Transverse colon (tissue), 4 donors: ENCODE measurements at regions not wholly inside any gene's neighbourhood (a gene's known extent, or its start where the extent isn't known, plus 50 kb on each side); places are given as distances from the start of the nearest gene placed in this dataset.
"Not testable (repeated sequence)": the region's sequence is repeated elsewhere in the genome, so short reads cannot be mapped to it uniquely, and the experiment has no call there.

ENCODE experiments used
- DNase-seq: peaks from one replicate; pipeline ENCODE4 v3.0.0-alpha.2; 2019
- H3K27ac ChIP-seq, 4 donors: fragments of 200-600 bp; sonication (generic); 2 replicates each; pipeline ENCODE4 v1.5.1; 2016 to 2018; ENCODE audit warnings: inconsistent platforms in 4 of 4
- H3K27me3 ChIP-seq: fragments of 200-600 bp; sonication (generic); 2 replicates; pipeline ENCODE4 v1.5.1; 2017; ENCODE audit warnings: inconsistent platforms
- H3K36me3 ChIP-seq, 4 donors: fragments of 200-600 bp; sonication (generic); 2 replicates each; pipeline ENCODE4 v1.5.1; 2017 to 2019; ENCODE audit warnings: inconsistent platforms in 4 of 4
- H3K4me1 ChIP-seq, 4 donors: fragments of 200-600 bp; sonication (generic); 2 replicates each; pipeline ENCODE4 v1.5.1; 2017 to 2020; ENCODE audit warnings: inconsistent platforms in 4 of 4
- H3K4me3 ChIP-seq, 4 donors: fragments of 200-600 bp; sonication (generic); 1 replicate in 1 of 4; 2 replicates in 3 of 4; pipeline versions ENCODE4 v1.5.1 to v1.6.1; 2017 to 2019; ENCODE audit warnings: inconsistent platforms in 4 of 4
- H3K9me3 ChIP-seq, 2 donors: fragments of 200-600 bp; sonication (generic); 2 replicates each; pipeline ENCODE4 v1.5.1; 2017 to 2019; ENCODE audit warnings: inconsistent platforms in 2 of 2
- EP300 ChIP-seq: sonication (generic); formaldehyde crosslinking; IDR thresholded peaks from one replicate; pipeline ENCODE4 v1.6.1; 2017; ENCODE audit warnings: antibody characterized with exemption, low read depth
- POLR2A ChIP-seq: fragments of 450-650 bp; IDR thresholded peaks from one replicate; pipeline ENCODE4 v1.6.1; 2016; ENCODE audit warnings: antibody characterized with exemption, mild to moderate bottlenecking, moderate library complexity
- POLR2AphosphoS5 ChIP-seq, 3 donors: sonication (generic); formaldehyde crosslinking; IDR thresholded peaks; one replicate each; pipeline ENCODE4 v1.6.1; 2016; ENCODE audit warnings: antibody characterized with exemption in 3 of 3
- WGBS, 2 donors: methylation state at CpG; one replicate each; pipeline ENCODE4 v1.1.5; 2018; ENCODE audit warnings: low coverage in 1 of 2; 5-methylcytosine and 5-hydroxymethylcytosine counted together
- in situ Hi-C, 4 donors: fragments of 200-750 bp; cut with MboI; loops; one replicate each; pipeline versions ENCODE4 v1.15.0 to v1.15.1; 2017; ENCODE audit warnings: low sequenced_read_pairs in 3 of 4, low pct_ligation_motif_present in 1 of 4, low pct_unique_long_range_greater_than_20kb in 1 of 4
- intact Hi-C: fragments of 100-400 bp; cut with DNase I; formaldehyde crosslinking; loops from one replicate; pipeline ENCODE4 v1.15.1; 2023; ENCODE audit warnings: low total_unique reads
- TF ChIP-seq, protein P1 (sequence below), 5 experiments: fragments of 200-600 bp in 3 of 5; fragments of 450-650 bp in 2 of 5; sonication (generic) in 3 of 5; IDR thresholded peaks; 1 replicate in 2 of 5; 2 replicates in 3 of 5; pipeline ENCODE4 v1.5.1; 2016 to 2017; ENCODE audit warnings: antibody characterized with exemption in 5 of 5, inconsistent platforms in 3 of 5, mild to moderate bottlenecking in 2 of 5, moderate library complexity in 1 of 5

- no peak overlapping the region for H3K27ac ChIP-seq
- no peaks in the 10 kb centered on the region for H3K9me3 ChIP-seq
- intact Hi-C loops: no loop called here
- H3K4me1 ChIP-seq: no peaks in the 10 kb centered on the region
- no peak for DNase-seq
- no peak overlapping the region for H3K4me3 ChIP-seq
- no peaks in the 10 kb centered on the region for H3K27me3 ChIP-seq
- in situ Hi-C loops: no loop called here
- TF ChIP-seq POLR2A (no peak), EP300 (no peak), POLR2AphosphoS5 (IDR thresholded peaks at IDR 0.05) (no peak)
- TF ChIP-seq, protein P1, sequence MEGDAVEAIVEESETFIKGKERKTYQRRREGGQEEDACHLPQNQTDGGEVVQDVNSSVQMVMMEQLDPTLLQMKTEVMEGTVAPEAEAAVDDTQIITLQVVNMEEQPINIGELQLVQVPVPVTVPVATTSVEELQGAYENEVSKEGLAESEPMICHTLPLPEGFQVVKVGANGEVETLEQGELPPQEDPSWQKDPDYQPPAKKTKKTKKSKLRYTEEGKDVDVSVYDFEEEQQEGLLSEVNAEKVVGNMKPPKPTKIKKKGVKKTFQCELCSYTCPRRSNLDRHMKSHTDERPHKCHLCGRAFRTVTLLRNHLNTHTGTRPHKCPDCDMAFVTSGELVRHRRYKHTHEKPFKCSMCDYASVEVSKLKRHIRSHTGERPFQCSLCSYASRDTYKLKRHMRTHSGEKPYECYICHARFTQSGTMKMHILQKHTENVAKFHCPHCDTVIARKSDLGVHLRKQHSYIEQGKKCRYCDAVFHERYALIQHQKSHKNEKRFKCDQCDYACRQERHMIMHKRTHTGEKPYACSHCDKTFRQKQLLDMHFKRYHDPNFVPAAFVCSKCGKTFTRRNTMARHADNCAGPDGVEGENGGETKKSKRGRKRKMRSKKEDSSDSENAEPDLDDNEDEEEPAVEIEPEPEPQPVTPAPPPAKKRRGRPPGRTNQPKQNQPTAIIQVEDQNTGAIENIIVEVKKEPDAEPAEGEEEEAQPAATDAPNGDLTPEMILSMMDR (IDR thresholded peaks at IDR 0.05): no peak
- WGBS, 2 donors: 50 to 61% methylated on average over 1 of the region's 1 CpG
- no peaks in the 10 kb centered on the region for H3K36me3 ChIP-seq
Measured at GRCh38 chr5:162272417-162272816, 204.8 kb downstream of the GABRG2 start.

GRCh38 chr5:162274679-162275078 is 207.1 kb downstream of the GABRG2 start:
- DNase-seq: no peak
- no peaks in the 10 kb centered on the region for H3K27me3 ChIP-seq
- TF ChIP-seq, protein P1 (IDR thresholded peaks at IDR 0.05): no peak
- TF ChIP-seq EP300: no peak
- TF ChIP-seq POLR2A: no peak
- no peak for TF ChIP-seq POLR2AphosphoS5 (IDR thresholded peaks at IDR 0.05)
- no peak overlapping the region for H3K27ac ChIP-seq
- H3K9me3 ChIP-seq: no peaks in the 10 kb centered on the region
- intact Hi-C loops (no loop called here), in situ Hi-C loops (no loop called here)
- no peaks in the 10 kb centered on the region for H3K4me1 ChIP-seq
- no peak overlapping the region for H3K4me3 ChIP-seq
- no peaks in the 10 kb centered on the region for H3K36me3 ChIP-seq

DNA sequence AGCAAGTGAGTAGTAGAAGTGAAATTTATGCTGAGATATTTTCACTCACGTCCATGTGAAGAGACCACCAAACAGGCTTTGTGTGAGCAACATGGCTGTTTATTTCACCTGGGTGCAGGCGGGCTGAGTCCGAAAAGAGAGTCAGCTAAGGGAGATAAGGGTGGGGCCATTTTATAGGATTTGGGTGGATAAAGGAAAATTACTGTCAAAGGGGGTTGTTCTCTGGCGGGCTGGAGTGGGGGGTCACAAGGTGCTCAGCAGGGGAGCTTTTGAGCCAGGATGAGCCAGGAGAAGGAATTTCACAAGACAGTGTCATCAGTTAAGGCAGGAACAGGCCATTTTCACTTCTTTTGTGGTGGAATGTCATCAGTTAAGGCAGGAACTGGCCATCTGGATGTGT is 207.8 kb downstream of the GABRG2 start:
- H3K9me3 ChIP-seq, H3K27ac ChIP-seq, DNase-seq, intact Hi-C loops, H3K4me3 ChIP-seq, H3K27me3 ChIP-seq, H3K4me1 ChIP-seq, H3K36me3 ChIP-seq, in situ Hi-C loops: not testable (repeated sequence)
- WGBS, 2 donors: 76 to 78% methylated on average over 3 to 4 of the region's 4 CpGs

GRCh38 chr5:162282191-162282590 is 214.6 kb downstream of the GABRG2 start:
- Histone ChIP-seq H3K9me3 (no peaks in the 10 kb centered on the region), H3K4me1 (no peaks in the 10 kb centered on the region), H3K27me3 (no peaks in the 10 kb centered on the region), H3K36me3 (no peaks in the 10 kb centered on the region), H3K27ac (no peak overlapping the region), H3K4me3 (no peak overlapping the region)
- TF ChIP-seq POLR2AphosphoS5 (IDR thresholded peaks at IDR 0.05) (no peak), POLR2A (no peak), EP300 (no peak)
- TF ChIP-seq, protein P1 (IDR thresholded peaks at IDR 0.05): no peak
- no peak for DNase-seq
- intact Hi-C loops (no loop called here), in situ Hi-C loops (no loop called here)
- WGBS, 2 donors: 95% methylated on average over 1 of the region's 1 CpG; no CpG with 5 or more reads in 1 of the 2 donors

- Histone ChIP-seq H3K27ac (no peak overlapping the region), H3K4me3 (no peak overlapping the region), H3K36me3 (no peaks in the 10 kb centered on the region), H3K27me3 (no peaks in the 10 kb centered on the region), H3K9me3 (no peaks in the 10 kb centered on the region), H3K4me1 (no peaks in the 10 kb centered on the region)
- 23 to 43% methylated on average over 1 of the region's 1 CpG for WGBS, 2 donors
- TF ChIP-seq EP300: no peak
- TF ChIP-seq, protein P1 (IDR thresholded peaks at IDR 0.05): no peak
- TF ChIP-seq POLR2A: no peak
- no peak for TF ChIP-seq POLR2AphosphoS5 (IDR thresholded peaks at IDR 0.05)
- in situ Hi-C loops (no loop called here), intact Hi-C loops (no loop called here)
- no peak for DNase-seq
Measured at GRCh38 chr5:162283609-162284008, 216.0 kb downstream of the GABRG2 start.
